ENCODE measurements at regions not wholly inside any gene's neighbourhood (a gene's known extent, or its start where the extent isn't known, plus 50 kb on each side); places are given as distances from the start of the nearest gene placed in this dataset.

GRCh38 chr2:117128461-117128860 is 686.0 kb upstream of the DDX18 start:
- Histone ChIP-seq H3K18ac (ENCODE audit: extremely low read depth, low read length) (no peak overlapping the region), H4K8ac (ENCODE audit: extremely low read depth, insufficient read depth, low read length) (no peak overlapping the region), H2AFZ (ENCODE audit: low read length) (no peak overlapping the region), H3K4ac (replicated peaks; ENCODE audit: insufficient read length, low read depth, low read length) (no peak overlapping the region), H3K23me2 (ENCODE audit: low read depth, low read length) (no peaks in the 10 kb centered on the region), H3K27me3 (replicated peaks in 1 of 4; ENCODE audit: control insufficient read depth in 3 of 4, extremely low read depth in 1 of 4, insufficient read depth in 3 of 4, low read length in 3 of 4) (no peaks in the 10 kb centered on the region), H2BK5ac (ENCODE audit: low read depth, low read length) (no peak overlapping the region), H2BK12ac (ENCODE audit: low read depth, low read length) (no peak overlapping the region), H3K9me3 (ENCODE audit: insufficient read depth in 2 of 2, low read depth in 1 of 2, low read length in 1 of 2) (peaks cover 2 to 4% of the 10 kb centered on the region in 2 experiments; a peak in 1 of 4 replicates), H3K23ac (ENCODE audit: insufficient read length) (no peak overlapping the region), H4K5ac (ENCODE audit: insufficient read length, low read depth, low read length) (no peak overlapping the region), H3K9ac (replicated peaks in 1 of 4; ENCODE audit: extremely low read depth in 1 of 4, low read depth in 3 of 4, low read length in 3 of 4) (no peak overlapping the region), H2BK120ac (replicated peaks; ENCODE audit: low read depth, low read length) (no peak overlapping the region), H3K14ac (ENCODE audit: insufficient read length) (no peak overlapping the region), H3K56ac (replicated peaks; ENCODE audit: insufficient read length, low read depth, low read length) (no peak overlapping the region), H2AK5ac (ENCODE audit: low read depth, low read length) (no peak overlapping the region), H4K91ac (replicated peaks; ENCODE audit: insufficient read length, low read length) (no peak overlapping the region), H3K79me1 (ENCODE audit: low read depth, low read length) (no peaks in the 10 kb centered on the region), H2BK15ac (ENCODE audit: low read length) (no peak overlapping the region), H3K4me3 (ENCODE audit: extremely low read depth in 1 of 4, insufficient read depth in 2 of 4, low read depth in 3 of 4, low read length in 4 of 4) (no peak overlapping the region), H3K4me2 (ENCODE audit: insufficient read depth in 1 of 2, low read depth in 2 of 2, low read length in 2 of 2) (no peak overlapping the region), H3K79me2 (ENCODE audit: control insufficient read depth in 1 of 2, insufficient read depth in 2 of 2, low read length in 2 of 2) (no peaks in the 10 kb centered on the region), H2BK20ac (ENCODE audit: low read length) (no peak overlapping the region), H3K36me3 (ENCODE audit: control insufficient read depth in 2 of 4, insufficient read depth in 4 of 4, low read length in 3 of 4) (no peaks in the 10 kb centered on the region), H3K4me1 (replicated peaks in 1 of 4; ENCODE audit: control insufficient read depth in 3 of 4, insufficient read depth in 4 of 4, low read length in 3 of 4) (no peaks in the 10 kb centered on the region), H3K27ac (ENCODE audit: low read depth, low read length) (no peak overlapping the region), H4K20me1 (replicated peaks in 1 of 2; ENCODE audit: control insufficient read depth in 1 of 2, insufficient read depth in 2 of 2, low read length in 2 of 2) (no peaks in the 10 kb centered on the region)
- CTCF ChIA-PET (ENCODE audit: partially characterized antibody), result interaction anchor here (1.0 kb wide), 1 partner anchor 9 kb away, joined by 3 read pairs; no protein-coding TSS in a partner anchor
- WGBS, 2 experiments (ENCODE audit: extremely low coverage in 1 of 2, insufficient coverage in 1 of 2, insufficient read length in 1 of 2, insufficient replicate concordance in 2 of 2, low coverage in 1 of 2, low lambda C conversion rate in 2 of 2, missing lambda C conversion rate in 1 of 2), result 86% methylated on average over 1 of the region's 1 CpG; no CpG with 5 or more reads in 1 of the 2 experiments
- no peak for TF ChIP-seq TAF7 (optimal IDR thresholded peaks at IDR 0.05; ENCODE audit: borderline replicate concordance, low read depth, low read length)
- TF ChIP-seq ATF3 (IDR thresholded peaks at IDR 0.05; ENCODE audit: insufficient read depth, low read depth, low read length), result no peak
- no peak for TF ChIP-seq MAFK (IDR thresholded peaks at IDR 0.05; ENCODE audit: low read depth, low read length)
- no peak for TF ChIP-seq SUZ12 (IDR thresholded peaks at IDR 0.05; ENCODE audit: low read length)
- TF ChIP-seq BCL11A (IDR thresholded peaks at IDR 0.05; ENCODE audit: low read depth in 2 of 2, low read length in 2 of 2), result no peak
- no peak for TF ChIP-seq HDAC6 (IDR thresholded peaks at IDR 0.05; ENCODE audit: low read depth, low read length)
- TF ChIP-seq ZNF274 (IDR thresholded peaks at IDR 0.05; ENCODE audit: borderline replicate concordance, extremely low read depth, low read length), result no peak
- TF ChIP-seq POLR2A (IDR thresholded peaks at IDR 0.05; ENCODE audit: control extremely low read depth in 1 of 2, low read depth in 2 of 2, low read length in 2 of 2), result no peak
- FAIRE-seq, result no peak
- POLR2A ChIA-PET (ENCODE audit: partially characterized antibody), result no interaction called here
- no peak for DNase-seq (ENCODE audit: low read depth in 1 of 2, low spot score in 2 of 2)
